MM.1S (cell line): ENCODE measurements at regions not wholly inside any gene's neighbourhood (a gene's known extent, or its start where the extent isn't known, plus 50 kb on each side); places are given as distances from the start of the nearest gene placed in this dataset.

ENCODE experiments used
- DNase-seq: peaks from one replicate; pipeline ENCODE4 v3.0.0-alpha.2; 2015
- H2AFZ ChIP-seq: fragments of 300-600 bp; sonication (generic); 2 replicates; pipeline ENCODE4 v1.6.0; 2016; ENCODE audit warnings: antibody characterized with exemption, low read length
- H3F3A ChIP-seq: fragments of 300-600 bp; sonication (generic); 2 replicates; pipeline ENCODE4 v1.6.1; 2016; ENCODE audit warnings: mild to moderate bottlenecking, antibody characterized with exemption, low read length, moderate library complexity, mixed read lengths; ENCODE audit not compliant: insufficient read depth
- H3K27ac ChIP-seq: fragments of 300-600 bp; sonication (generic); 2 replicates; pipeline ENCODE4 v1.5.1; 2016; ENCODE audit warnings: mild to moderate bottlenecking, low read length
- H3K27me3 ChIP-seq: fragments of 300-600 bp; sonication (generic); replicated peaks from 2 replicates; pipeline ENCODE4 v1.6.0; 2016; ENCODE audit warnings: low read length; ENCODE audit not compliant: insufficient read depth
- H3K36me3 ChIP-seq: fragments of 300-600 bp; sonication (generic); replicated peaks from 2 replicates; pipeline ENCODE4 v1.6.1; 2016; ENCODE audit warnings: mild to moderate bottlenecking, low read length, mixed read lengths; ENCODE audit not compliant: insufficient read depth
- H3K4me1 ChIP-seq: fragments of 300-600 bp; sonication (generic); 2 replicates; pipeline ENCODE4 v1.6.1; 2016; ENCODE audit warnings: low read length, mixed read lengths
- H3K4me2 ChIP-seq: fragments of 300-600 bp; sonication (generic); 2 replicates; pipeline ENCODE4 v1.6.0; 2016; ENCODE audit warnings: low read depth, low read length
- H3K4me3 ChIP-seq: fragments of 300-600 bp; sonication (generic); 2 replicates; pipeline ENCODE4 v1.5.1; 2016; ENCODE audit warnings: low read length, mixed read lengths
- H3K79me2 ChIP-seq: fragments of 300-600 bp; sonication (generic); 2 replicates; pipeline ENCODE4 v1.6.1; 2016; ENCODE audit warnings: mixed run types, low read length, mixed read lengths
- H3K9ac ChIP-seq: fragments of 300-600 bp; sonication (generic); 2 replicates; pipeline ENCODE4 v1.6.1; 2016; ENCODE audit warnings: low read length, mixed read lengths
- H3K9me2 ChIP-seq: fragments of 300-600 bp; sonication (generic); replicated peaks from 2 replicates; pipeline ENCODE4 v1.6.1; 2016; ENCODE audit warnings: mild to moderate bottlenecking, low read length, mixed read lengths; ENCODE audit not compliant: insufficient read depth
- H3K9me3 ChIP-seq: fragments of 300-600 bp; sonication (generic); replicated peaks from 2 replicates; pipeline ENCODE4 v1.6.1; 2016; ENCODE audit warnings: mild to moderate bottlenecking, low read length, mixed read lengths; ENCODE audit not compliant: insufficient read depth
- H4K20me1 ChIP-seq: fragments of 300-600 bp; sonication (generic); 2 replicates; pipeline ENCODE4 v1.6.1; 2016; ENCODE audit warnings: mild to moderate bottlenecking, low read length, moderate library complexity, mixed read lengths; ENCODE audit not compliant: insufficient read depth
- EZH2 ChIP-seq: fragments of 300-600 bp; sonication (generic); optimal IDR thresholded peaks from 2 replicates; pipeline ENCODE3; 2017; ENCODE audit warnings: low read depth, mild to moderate bottlenecking, antibody characterized with exemption, low read length, mixed read lengths
- EZH2phosphoT487 ChIP-seq: fragments of 300-600 bp; sonication (generic); IDR thresholded peaks from 2 replicates; pipeline ENCODE4 v1.6.1; 2018; ENCODE audit warnings: antibody characterized with exemption, low read length
- TF ChIP-seq, protein P1 (sequence below): fragments of 300-600 bp; sonication (generic); IDR thresholded peaks from 2 replicates; pipeline ENCODE4 v1.5.1; 2016; ENCODE audit warnings: antibody characterized with exemption, low read length, mixed read lengths

GRCh38 chr2:221360312-221360711 lies 211.8 kb downstream of the EPHA4 start:
- Histone ChIP-seq H3K79me2 (no peaks in the 10 kb centered on the region), H3K27me3 (no peaks in the 10 kb centered on the region), H3K4me2 (no peak overlapping the region), H2AFZ (no peak overlapping the region), H3K27ac (no peak overlapping the region), H3F3A (no peaks in the 10 kb centered on the region), H3K36me3 (no peaks in the 10 kb centered on the region), H3K4me3 (no peak overlapping the region), H3K9me2 (no peaks in the 10 kb centered on the region), H3K4me1 (no peaks in the 10 kb centered on the region), H3K9ac (no peak overlapping the region), H4K20me1 (no peaks in the 10 kb centered on the region), H3K9me3 (no peaks in the 10 kb centered on the region)
- TF ChIP-seq, protein P1, sequence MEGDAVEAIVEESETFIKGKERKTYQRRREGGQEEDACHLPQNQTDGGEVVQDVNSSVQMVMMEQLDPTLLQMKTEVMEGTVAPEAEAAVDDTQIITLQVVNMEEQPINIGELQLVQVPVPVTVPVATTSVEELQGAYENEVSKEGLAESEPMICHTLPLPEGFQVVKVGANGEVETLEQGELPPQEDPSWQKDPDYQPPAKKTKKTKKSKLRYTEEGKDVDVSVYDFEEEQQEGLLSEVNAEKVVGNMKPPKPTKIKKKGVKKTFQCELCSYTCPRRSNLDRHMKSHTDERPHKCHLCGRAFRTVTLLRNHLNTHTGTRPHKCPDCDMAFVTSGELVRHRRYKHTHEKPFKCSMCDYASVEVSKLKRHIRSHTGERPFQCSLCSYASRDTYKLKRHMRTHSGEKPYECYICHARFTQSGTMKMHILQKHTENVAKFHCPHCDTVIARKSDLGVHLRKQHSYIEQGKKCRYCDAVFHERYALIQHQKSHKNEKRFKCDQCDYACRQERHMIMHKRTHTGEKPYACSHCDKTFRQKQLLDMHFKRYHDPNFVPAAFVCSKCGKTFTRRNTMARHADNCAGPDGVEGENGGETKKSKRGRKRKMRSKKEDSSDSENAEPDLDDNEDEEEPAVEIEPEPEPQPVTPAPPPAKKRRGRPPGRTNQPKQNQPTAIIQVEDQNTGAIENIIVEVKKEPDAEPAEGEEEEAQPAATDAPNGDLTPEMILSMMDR, result no peak
- TF ChIP-seq EZH2 (no peak), EZH2phosphoT487 (no peak)
- DNase-seq, result no peak

GRCh38 chr2:221360742-221361141 lies 211.4 kb downstream of the EPHA4 start:
- TF ChIP-seq EZH2phosphoT487 (no peak), EZH2 (no peak)
- TF ChIP-seq, protein P1, result no peak
- no peaks in the 10 kb centered on the region for H4K20me1 ChIP-seq
- H3K4me2 ChIP-seq, result no peak overlapping the region
- H3K4me3 ChIP-seq, result no peak overlapping the region
- no peaks in the 10 kb centered on the region for H3K79me2 ChIP-seq
- H3K4me1 ChIP-seq, result no peaks in the 10 kb centered on the region
- no peaks in the 10 kb centered on the region for H3K9me2 ChIP-seq
- H2AFZ ChIP-seq, result no peak overlapping the region
- no peaks in the 10 kb centered on the region for H3K27me3 ChIP-seq
- H3F3A ChIP-seq, result no peaks in the 10 kb centered on the region
- H3K27ac ChIP-seq, result no peak overlapping the region
- H3K36me3 ChIP-seq, result no peaks in the 10 kb centered on the region
- H3K9ac ChIP-seq, result no peak overlapping the region
- H3K9me3 ChIP-seq, result no peaks in the 10 kb centered on the region
- DNase-seq, result no peak

DNA sequence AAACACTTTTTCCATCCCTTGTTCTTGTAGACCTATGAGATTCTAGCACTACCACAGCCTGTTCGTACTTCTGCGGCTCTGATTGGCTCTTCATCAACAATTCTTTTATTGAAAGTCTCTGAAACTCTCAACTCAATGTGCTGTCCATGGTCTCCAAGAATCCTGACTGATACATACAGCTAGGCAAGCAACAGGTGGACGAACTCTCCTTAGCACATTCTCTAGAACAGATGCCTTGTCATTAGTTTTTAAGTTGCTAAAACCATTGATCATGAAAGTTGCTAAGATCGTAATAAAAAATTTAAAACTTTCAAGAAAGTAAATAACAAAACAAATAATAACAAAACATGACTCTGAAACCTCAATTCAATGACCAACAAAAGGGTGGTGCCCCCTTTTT lies 210.5 kb downstream of the EPHA4 start:
- Histone ChIP-seq H2AFZ (no peak overlapping the region), H3K4me1 (no peaks in the 10 kb centered on the region), H3K36me3 (no peaks in the 10 kb centered on the region), H3K9me2 (no peaks in the 10 kb centered on the region), H4K20me1 (no peaks in the 10 kb centered on the region), H3K27me3 (no peaks in the 10 kb centered on the region), H3K9ac (no peak overlapping the region), H3K79me2 (no peaks in the 10 kb centered on the region), H3F3A (no peaks in the 10 kb centered on the region), H3K4me2 (no peak overlapping the region), H3K27ac (no peak overlapping the region), H3K4me3 (no peak overlapping the region), H3K9me3 (no peaks in the 10 kb centered on the region)
- no peak for DNase-seq
- TF ChIP-seq, protein P1, result no peak
- TF ChIP-seq EZH2 (no peak), EZH2phosphoT487 (no peak)
